ENCODE measurements at regions not wholly inside any gene's neighbourhood (a gene's known extent, or its start where the extent isn't known, plus 50 kb on each side); places are given as distances from the start of the nearest gene placed in this dataset.

DNA sequence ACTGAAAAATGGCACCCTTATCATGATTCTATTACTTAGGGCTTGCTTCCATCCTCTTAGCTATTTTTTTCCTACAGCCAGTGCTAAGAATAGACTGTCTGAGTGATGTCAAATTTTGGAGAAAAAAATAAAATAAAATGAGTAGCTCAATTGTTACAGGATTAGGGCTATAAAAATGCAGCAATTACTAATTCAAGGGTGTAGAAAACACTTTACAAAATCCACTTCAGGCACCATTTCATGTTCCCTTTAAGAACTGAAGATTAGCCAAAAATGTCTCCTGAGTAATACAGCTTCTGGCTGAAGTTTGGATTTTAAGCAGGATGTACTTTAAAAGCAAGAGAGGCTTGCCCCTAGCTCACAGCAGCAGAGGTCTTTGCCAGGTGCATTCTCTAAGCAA, 240.5 kb upstream of the IRX1 start:
- Histone ChIP-seq H3K36me3 (ENCODE audit: control insufficient read depth, insufficient read depth, low read length) (no peaks in the 10 kb centered on the region), H3K79me2 (ENCODE audit: control insufficient read depth, insufficient read depth, low read length) (no peaks in the 10 kb centered on the region), H3K4me3 (no peak overlapping the region), H3K9me3 (replicated peaks; ENCODE audit: control insufficient read depth, insufficient read depth, low read depth, low read length) (no peaks in the 10 kb centered on the region), H3K27ac (ENCODE audit: extremely low read depth, low read depth, low read length) (no peak overlapping the region), H3K9me1 (ENCODE audit: control insufficient read depth, insufficient read depth, low read length) (no peaks in the 10 kb centered on the region), H3K9ac (ENCODE audit: insufficient read depth in 1 of 2, low read depth in 2 of 2, low read length in 2 of 2) (no peak overlapping the region), H3K4me2 (ENCODE audit: insufficient read depth, low read length) (no peak overlapping the region), H4K20me1 (replicated peaks; ENCODE audit: control insufficient read depth, insufficient read depth, low read length) (no peaks in the 10 kb centered on the region), H2AFZ (ENCODE audit: low read depth, low read length) (no peak overlapping the region), H3K4me1 (replicated peaks in 1 of 2; ENCODE audit: control insufficient read depth in 2 of 2, insufficient read depth in 2 of 2, low read length in 2 of 2) (no peaks in the 10 kb centered on the region), H3K27me3 (ENCODE audit: control insufficient read depth in 2 of 2, insufficient read depth in 2 of 2, low read length in 2 of 2) (no peaks in the 10 kb centered on the region)
- FAIRE-seq, result no peak
- no TSS peak for BruUV-seq (replicated peaks)
- intact Hi-C loops (cut with micrococcal nuclease), result no loop called here
- ChIA-PET CTCF (ENCODE audit: low intra/inter-chr PET ratio) (no interaction called here), POLR2A (interaction anchor here (0.6 to 0.7 kb wide), 2 partner anchors 27 to 627 kb away, joined by 3 read pairs; no protein-coding TSS in a partner anchor)
- ATAC-seq, result no peak
- TF ChIP-seq ZNF449 (CRISPR knock-in tag; IDR thresholded peaks at IDR 0.05) (no peak), ZNF77 (CRISPR knock-in tag; IDR thresholded peaks at IDR 0.05) (no peak), ETV5 (CRISPR knock-in tag; IDR thresholded peaks at IDR 0.05; ENCODE audit: low read depth) (no peak), NEUROD1 (IDR thresholded peaks at IDR 0.05; ENCODE audit: borderline replicate concordance, low read depth, low read length, partially characterized antibody) (no peak), CBX8 (IDR thresholded peaks at IDR 0.05; ENCODE audit: borderline replicate concordance, extremely low read depth, low read depth, low read length, poor library complexity, severe bottlenecking) (no peak), ZC3H11A (IDR thresholded peaks at IDR 0.05; ENCODE audit: low read depth, low read length) (no peak)
- TF ChIP-seq, protein P1, sequence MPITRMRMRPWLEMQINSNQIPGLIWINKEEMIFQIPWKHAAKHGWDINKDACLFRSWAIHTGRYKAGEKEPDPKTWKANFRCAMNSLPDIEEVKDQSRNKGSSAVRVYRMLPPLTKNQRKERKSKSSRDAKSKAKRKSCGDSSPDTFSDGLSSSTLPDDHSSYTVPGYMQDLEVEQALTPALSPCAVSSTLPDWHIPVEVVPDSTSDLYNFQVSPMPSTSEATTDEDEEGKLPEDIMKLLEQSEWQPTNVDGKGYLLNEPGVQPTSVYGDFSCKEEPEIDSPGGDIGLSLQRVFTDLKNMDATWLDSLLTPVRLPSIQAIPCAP (CRISPR knock-in tag; IDR thresholded peaks at IDR 0.05; ENCODE audit: borderline replicate concordance), result no peak
- TF ChIP-seq, protein P2, sequence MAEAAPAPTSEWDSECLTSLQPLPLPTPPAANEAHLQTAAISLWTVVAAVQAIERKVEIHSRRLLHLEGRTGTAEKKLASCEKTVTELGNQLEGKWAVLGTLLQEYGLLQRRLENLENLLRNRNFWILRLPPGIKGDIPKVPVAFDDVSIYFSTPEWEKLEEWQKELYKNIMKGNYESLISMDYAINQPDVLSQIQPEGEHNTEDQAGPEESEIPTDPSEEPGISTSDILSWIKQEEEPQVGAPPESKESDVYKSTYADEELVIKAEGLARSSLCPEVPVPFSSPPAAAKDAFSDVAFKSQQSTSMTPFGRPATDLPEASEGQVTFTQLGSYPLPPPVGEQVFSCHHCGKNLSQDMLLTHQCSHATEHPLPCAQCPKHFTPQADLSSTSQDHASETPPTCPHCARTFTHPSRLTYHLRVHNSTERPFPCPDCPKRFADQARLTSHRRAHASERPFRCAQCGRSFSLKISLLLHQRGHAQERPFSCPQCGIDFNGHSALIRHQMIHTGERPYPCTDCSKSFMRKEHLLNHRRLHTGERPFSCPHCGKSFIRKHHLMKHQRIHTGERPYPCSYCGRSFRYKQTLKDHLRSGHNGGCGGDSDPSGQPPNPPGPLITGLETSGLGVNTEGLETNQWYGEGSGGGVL (CRISPR knock-in tag; IDR thresholded peaks at IDR 0.05), result no peak
- in situ Hi-C loops (cut with MboI), result no loop called here
- DNase-seq (ENCODE audit: extremely low read depth in 1 of 4, low spot score in 3 of 4), result no peak
